PC-9 (cell line): ENCODE measurements at regions not wholly inside any gene's neighbourhood (a gene's known extent, or its start where the extent isn't known, plus 50 kb on each side); places are given as distances from the start of the nearest gene placed in this dataset.

ENCODE experiments used
- EZH2 ChIP-seq: fragments of 200-600 bp; sonication (generic); IDR thresholded peaks from 2 replicates; pipeline ENCODE4 v1.8.0; 2017; ENCODE audit warnings: antibody characterized with exemption, low read depth
- TF ChIP-seq, protein P1 (sequence below): fragments of 200-600 bp; sonication (generic); conservative IDR thresholded peaks from 2 replicates; pipeline ENCODE4 v1.6.1; 2017; ENCODE audit warnings: mixed run types, antibody characterized with exemption, mild to moderate bottlenecking, moderate library complexity

DNA sequence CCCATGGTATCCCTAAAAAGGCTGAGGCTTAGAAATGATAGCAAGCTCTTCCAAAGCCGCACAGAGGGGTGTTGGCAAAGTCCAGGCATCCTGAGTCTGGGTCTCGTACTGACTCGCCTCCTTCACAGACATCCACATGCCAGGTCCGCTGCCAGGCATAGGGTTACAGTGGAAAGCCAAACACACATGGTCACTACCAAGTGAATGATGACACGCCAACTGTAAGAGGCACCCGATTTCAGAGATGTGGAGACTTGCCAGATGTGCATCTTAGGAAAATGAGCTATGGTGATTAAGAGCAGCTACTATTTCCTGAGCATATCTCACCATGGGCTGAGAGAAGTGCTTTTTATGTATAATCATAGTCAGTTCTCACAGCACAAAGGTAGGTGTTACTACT is 314.9 kb downstream of the MIAT start:
- no peak for TF ChIP-seq EZH2
- TF ChIP-seq, protein P1, sequence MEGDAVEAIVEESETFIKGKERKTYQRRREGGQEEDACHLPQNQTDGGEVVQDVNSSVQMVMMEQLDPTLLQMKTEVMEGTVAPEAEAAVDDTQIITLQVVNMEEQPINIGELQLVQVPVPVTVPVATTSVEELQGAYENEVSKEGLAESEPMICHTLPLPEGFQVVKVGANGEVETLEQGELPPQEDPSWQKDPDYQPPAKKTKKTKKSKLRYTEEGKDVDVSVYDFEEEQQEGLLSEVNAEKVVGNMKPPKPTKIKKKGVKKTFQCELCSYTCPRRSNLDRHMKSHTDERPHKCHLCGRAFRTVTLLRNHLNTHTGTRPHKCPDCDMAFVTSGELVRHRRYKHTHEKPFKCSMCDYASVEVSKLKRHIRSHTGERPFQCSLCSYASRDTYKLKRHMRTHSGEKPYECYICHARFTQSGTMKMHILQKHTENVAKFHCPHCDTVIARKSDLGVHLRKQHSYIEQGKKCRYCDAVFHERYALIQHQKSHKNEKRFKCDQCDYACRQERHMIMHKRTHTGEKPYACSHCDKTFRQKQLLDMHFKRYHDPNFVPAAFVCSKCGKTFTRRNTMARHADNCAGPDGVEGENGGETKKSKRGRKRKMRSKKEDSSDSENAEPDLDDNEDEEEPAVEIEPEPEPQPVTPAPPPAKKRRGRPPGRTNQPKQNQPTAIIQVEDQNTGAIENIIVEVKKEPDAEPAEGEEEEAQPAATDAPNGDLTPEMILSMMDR = no peak
